ENCODE measurements at regions not wholly inside any gene's neighbourhood (a gene's known extent, or its start where the extent isn't known, plus 50 kb on each side); places are given as distances from the start of the nearest gene placed in this dataset.
A peak's percentile ranks its signal among the peaks of the same experiment; 100 is the strongest.
"Not testable (repeated sequence)": the region's sequence is repeated elsewhere in the genome, so short reads cannot be mapped to it uniquely, and the experiment has no call there.

DNA sequence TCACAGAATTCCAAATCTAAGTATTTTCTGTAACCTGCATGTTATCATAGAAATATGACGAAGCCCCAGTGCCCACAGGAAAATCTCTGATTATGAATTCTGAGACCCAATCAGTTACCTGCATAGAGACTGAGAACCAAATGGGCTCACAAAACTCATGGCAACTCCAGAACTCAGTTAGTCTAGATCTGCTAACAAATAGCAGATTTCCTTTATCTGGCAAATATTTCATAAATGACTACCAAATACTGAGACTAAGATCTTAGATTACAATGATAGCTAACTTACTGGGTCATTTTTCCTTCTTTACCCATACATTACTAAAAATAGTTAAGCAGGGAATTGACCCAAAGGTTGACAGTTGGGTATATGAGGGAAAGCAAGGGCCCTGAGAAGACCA, 228.1 kb upstream of the FAT3 start:
- no peak for DNase-seq (ENCODE audit: low read depth)
- TF ChIP-seq, protein P1, sequence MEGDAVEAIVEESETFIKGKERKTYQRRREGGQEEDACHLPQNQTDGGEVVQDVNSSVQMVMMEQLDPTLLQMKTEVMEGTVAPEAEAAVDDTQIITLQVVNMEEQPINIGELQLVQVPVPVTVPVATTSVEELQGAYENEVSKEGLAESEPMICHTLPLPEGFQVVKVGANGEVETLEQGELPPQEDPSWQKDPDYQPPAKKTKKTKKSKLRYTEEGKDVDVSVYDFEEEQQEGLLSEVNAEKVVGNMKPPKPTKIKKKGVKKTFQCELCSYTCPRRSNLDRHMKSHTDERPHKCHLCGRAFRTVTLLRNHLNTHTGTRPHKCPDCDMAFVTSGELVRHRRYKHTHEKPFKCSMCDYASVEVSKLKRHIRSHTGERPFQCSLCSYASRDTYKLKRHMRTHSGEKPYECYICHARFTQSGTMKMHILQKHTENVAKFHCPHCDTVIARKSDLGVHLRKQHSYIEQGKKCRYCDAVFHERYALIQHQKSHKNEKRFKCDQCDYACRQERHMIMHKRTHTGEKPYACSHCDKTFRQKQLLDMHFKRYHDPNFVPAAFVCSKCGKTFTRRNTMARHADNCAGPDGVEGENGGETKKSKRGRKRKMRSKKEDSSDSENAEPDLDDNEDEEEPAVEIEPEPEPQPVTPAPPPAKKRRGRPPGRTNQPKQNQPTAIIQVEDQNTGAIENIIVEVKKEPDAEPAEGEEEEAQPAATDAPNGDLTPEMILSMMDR (IDR thresholded peaks at IDR 0.05; ENCODE audit: insufficient read depth, low read depth, low read length, missing control alignments), result no peak
- no peak overlapping the region for H3K4me3 ChIP-seq (ENCODE audit: low read length)

- not testable (repeated sequence) for DNase-seq (ENCODE audit: low read depth); H3K4me3 ChIP-seq (ENCODE audit: low read length)
These were observed 236.2 kb upstream of the FAT3 start for GRCh38 chr11:91988443-91988842.

- DNase-seq (ENCODE audit: low read depth), result no peak
- TF ChIP-seq, protein P1 (IDR thresholded peaks at IDR 0.05; ENCODE audit: insufficient read depth, low read depth, low read length, missing control alignments), result no peak
- H3K4me3 ChIP-seq (ENCODE audit: low read length), result no peak overlapping the region
These were observed 238.4 kb upstream of the FAT3 start for GRCh38 chr11:91986218-91986617.

DNA sequence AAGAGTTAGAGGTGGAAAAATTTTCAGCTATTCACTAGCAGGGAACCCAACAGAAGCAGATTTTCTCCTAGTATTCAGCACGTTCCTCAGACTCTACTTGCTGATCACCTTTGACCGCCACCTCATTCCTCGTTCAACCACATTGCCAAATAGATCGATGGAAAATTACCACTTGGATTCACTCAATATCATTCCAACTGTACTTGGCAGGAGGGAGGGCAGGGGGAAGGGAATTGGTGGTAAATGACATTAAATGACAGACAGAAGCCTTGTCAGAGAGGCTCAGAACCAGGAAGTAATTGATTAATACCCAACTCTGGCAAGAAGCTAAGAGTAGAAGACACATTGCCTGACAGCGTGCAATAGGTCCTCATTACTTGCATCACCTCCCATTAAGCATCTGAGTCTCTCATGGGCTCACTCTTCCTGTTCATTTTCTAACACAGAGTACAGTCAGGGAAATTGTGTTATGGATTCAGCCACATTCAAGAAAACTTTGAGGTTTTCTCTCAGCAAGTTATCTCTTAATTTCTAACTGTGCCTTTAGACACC, 240.5 kb upstream of the FAT3 start:
- no peak overlapping the region for H3K4me3 ChIP-seq (ENCODE audit: low read length)
- no peak for DNase-seq (ENCODE audit: low read depth)
- TF ChIP-seq, protein P1 (IDR thresholded peaks at IDR 0.05; ENCODE audit: insufficient read depth, low read depth, low read length, missing control alignments), result no peak

DNA sequence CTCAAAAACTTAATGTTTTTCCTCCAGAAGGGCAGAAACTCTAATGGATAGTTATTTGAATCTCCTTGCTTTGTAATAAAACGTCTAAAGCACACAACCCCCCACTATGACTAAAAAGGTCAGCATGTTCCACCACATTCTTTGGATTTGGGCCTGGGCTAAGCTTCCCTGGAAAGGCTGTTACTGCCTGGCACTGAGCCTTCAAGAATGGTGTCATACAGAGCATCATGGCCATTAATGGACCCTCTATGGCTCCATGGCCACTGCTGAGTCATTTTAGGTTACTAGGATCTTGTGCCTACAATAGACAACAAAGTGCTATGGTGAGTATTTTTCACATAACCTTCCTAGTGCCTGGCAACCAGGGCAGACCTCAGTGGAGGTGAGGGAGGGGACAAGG, 242.6 kb upstream of the FAT3 start:
- TF ChIP-seq, protein P1 (IDR thresholded peaks at IDR 0.05; ENCODE audit: insufficient read depth, low read depth, low read length, missing control alignments), result no peak

GRCh38 chr11:91979775-91980174, 244.8 kb upstream of the FAT3 start:
- no peak overlapping the region for H3K4me3 ChIP-seq (ENCODE audit: low read length)
- TF ChIP-seq, protein P1 (IDR thresholded peaks at IDR 0.05; ENCODE audit: insufficient read depth, low read depth, low read length, missing control alignments), result no peak

More for the DNA sequence above, 242.6 kb upstream of the FAT3 start:
- H3K4me3 ChIP-seq (ENCODE audit: low read length), result no peak overlapping the region
- peak; percentile 34 for DNase-seq (ENCODE audit: low read depth)

DNA sequence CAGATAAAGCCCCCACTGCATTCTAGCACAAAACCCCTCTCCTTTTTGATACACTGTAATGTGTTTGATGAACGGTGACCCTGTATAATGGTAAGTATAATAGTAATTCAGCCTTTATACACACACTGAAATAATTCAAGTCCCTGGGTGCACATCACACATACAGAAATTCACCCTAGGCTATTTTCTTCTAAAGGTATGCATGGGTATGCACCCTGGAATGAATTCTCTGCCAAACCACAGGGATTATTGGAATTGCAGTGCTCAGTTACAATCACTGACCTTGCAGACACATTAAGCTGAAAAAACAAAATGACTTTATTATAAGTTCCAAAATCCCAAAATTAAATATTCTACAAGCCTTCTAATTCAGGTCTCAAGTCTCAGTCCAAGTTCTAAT, 245.9 kb upstream of the FAT3 start:
- TF ChIP-seq, protein P1 (IDR thresholded peaks at IDR 0.05; ENCODE audit: insufficient read depth, low read depth, low read length, missing control alignments), result no peak
- DNase-seq (ENCODE audit: low read depth), result peak; percentile 4

More at GRCh38 chr11:91979775-91980174, 244.8 kb upstream of the FAT3 start:
- DNase-seq (ENCODE audit: low read depth), result no peak

More for the DNA sequence above, 245.9 kb upstream of the FAT3 start:
- no peak overlapping the region for H3K4me3 ChIP-seq (ENCODE audit: low read length)

Data from epithelial cell of esophagus (primary cell).